Astrocyte (in vitro differentiated cells and primary cell): ENCODE measurements at regions not wholly inside any gene's neighbourhood (a gene's known extent, or its start where the extent isn't known, plus 50 kb on each side); places are given as distances from the start of the nearest gene placed in this dataset.

ENCODE experiments used
- DNase-seq: peaks from one replicate; pipeline ENCODE4 v3.0.0-alpha.2; 2010; ENCODE audit warnings: low read depth
- FAIRE-seq: peaks from 2 replicates; lab custom pipeline; 2011; peaks lifted over from hg19 to GRCh38; lab: Jason Lieb, UNC
- H2AFZ ChIP-seq: 2 replicates; pipeline ENCODE4 v1.6.0; 2012; ENCODE audit warnings: low read depth, low read length, inconsistent platforms
- H3K27ac ChIP-seq: 2 replicates; pipeline ENCODE4 v1.5.1; 2011; ENCODE audit warnings: low read depth, low read length, inconsistent platforms
- H3K27me3 ChIP-seq: 2 replicates; pipeline ENCODE4 v1.6.0; 2011; ENCODE audit warnings: low read length, inconsistent platforms; ENCODE audit not compliant: insufficient read depth
- H3K36me3 ChIP-seq: 2 replicates; pipeline ENCODE4 v1.5.1; 2011; ENCODE audit warnings: low read length, inconsistent platforms; ENCODE audit not compliant: insufficient read depth
- H3K4me1 ChIP-seq: 2 replicates; pipeline ENCODE4 v1.5.1; 2011; ENCODE audit warnings: low read length, inconsistent platforms; ENCODE audit not compliant: insufficient read depth
- H3K4me2 ChIP-seq: 2 replicates; pipeline ENCODE4 v1.6.0; 2012; ENCODE audit warnings: low read length, inconsistent platforms
- H3K4me3 ChIP-seq: 2 replicates; pipeline ENCODE4 v1.5.1; 2011; ENCODE audit warnings: low read depth, mild to moderate bottlenecking, low read length, inconsistent platforms; ENCODE audit not compliant: insufficient read depth
- H3K79me2 ChIP-seq: 2 replicates; pipeline ENCODE4 v1.6.0; 2012; ENCODE audit warnings: mild to moderate bottlenecking, low read length, inconsistent platforms; ENCODE audit not compliant: insufficient read depth
- H3K9ac ChIP-seq: 2 replicates; pipeline ENCODE4 v1.6.0; 2012; ENCODE audit warnings: mild to moderate bottlenecking, low read length, inconsistent platforms
- H3K9me3 ChIP-seq: 2 replicates; pipeline ENCODE4 v1.5.1; 2012; ENCODE audit warnings: low read depth, mild to moderate bottlenecking, low read length, inconsistent platforms; ENCODE audit not compliant: insufficient read depth
- H4K20me1 ChIP-seq: 2 replicates; pipeline ENCODE4 v1.6.0; 2012; ENCODE audit warnings: low read length, inconsistent platforms; ENCODE audit not compliant: insufficient read depth
- H3K27ac Mint-ChIP-seq: one replicate; pipeline ENCODE4 v1.8.0; 2021; ENCODE audit warnings: mild to moderate bottlenecking, mixed read lengths; ENCODE audit not compliant: unreplicated experiment
- H3K27me3 Mint-ChIP-seq: one replicate; pipeline ENCODE4 v1.8.0; 2021; ENCODE audit warnings: low read depth, mixed read lengths; ENCODE audit not compliant: unreplicated experiment
- H3K36me3 Mint-ChIP-seq: one replicate; pipeline ENCODE4 v1.8.0; 2021; ENCODE audit warnings: low read depth, mixed read lengths; ENCODE audit not compliant: unreplicated experiment
- H3K4me1 Mint-ChIP-seq: one replicate; pipeline ENCODE4 v1.8.0; 2021; ENCODE audit warnings: low read depth, mixed read lengths; ENCODE audit not compliant: unreplicated experiment
- H3K4me3 Mint-ChIP-seq: one replicate; pipeline ENCODE4 v1.8.0; 2021; ENCODE audit warnings: mild to moderate bottlenecking, moderate library complexity, mixed read lengths; ENCODE audit not compliant: unreplicated experiment
- H3K9me3 Mint-ChIP-seq: one replicate; pipeline ENCODE4 v1.8.0; 2021; ENCODE audit warnings: mild to moderate bottlenecking, mixed read lengths; ENCODE audit not compliant: unreplicated experiment
- EZH2 ChIP-seq: IDR thresholded peaks from 2 replicates; pipeline ENCODE4 v1.6.1; 2012; ENCODE audit warnings: mild to moderate bottlenecking, low read length, inconsistent platforms; ENCODE audit not compliant: insufficient read depth
- TF ChIP-seq, protein P1 (sequence below): IDR thresholded peaks from 2 replicates; pipeline ENCODE4 v1.5.1; 2011; ENCODE audit warnings: low read depth, mild to moderate bottlenecking, inconsistent platforms, low read length, moderate library complexity; ENCODE audit not compliant: insufficient read depth

DNA sequence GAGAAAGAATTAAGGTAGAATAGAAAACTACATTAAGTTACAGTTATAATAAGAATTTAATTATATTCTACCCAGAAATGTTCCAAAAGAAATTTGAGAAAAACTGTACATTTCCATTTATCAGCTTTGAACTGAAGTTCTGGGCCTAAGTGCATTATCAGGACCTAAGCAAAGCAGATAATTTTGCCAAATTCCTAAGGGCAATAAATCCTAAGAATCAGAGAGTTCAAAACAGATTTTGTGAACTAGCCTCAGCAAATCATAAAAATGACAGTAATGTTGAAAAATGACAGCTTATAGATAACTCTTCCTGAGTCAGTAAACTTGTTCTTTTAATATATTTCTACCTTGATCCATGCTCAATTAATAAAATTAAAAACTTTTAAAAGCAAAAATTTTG lies 662.1 kb upstream of the CDH9 start:
- no peak overlapping the region for H2AFZ ChIP-seq
- no peaks in the 10 kb centered on the region for H4K20me1 ChIP-seq
- no peak overlapping the region for H3K4me2 ChIP-seq
- no peak for DNase-seq
- H3K79me2 ChIP-seq, result no peaks in the 10 kb centered on the region
- no peak overlapping the region for H3K9ac ChIP-seq
- Mint-ChIP-seq H3K9me3 (no peaks in the 10 kb centered on the region), H3K4me1 (peaks cover 12% of the 10 kb centered on the region), H3K27me3 (no peaks in the 10 kb centered on the region), H3K36me3 (no peaks in the 10 kb centered on the region), H3K27ac (no peak overlapping the region), H3K4me3 (no peak overlapping the region)
- H3K27ac ChIP-seq, result no peak overlapping the region
- TF ChIP-seq, protein P1, sequence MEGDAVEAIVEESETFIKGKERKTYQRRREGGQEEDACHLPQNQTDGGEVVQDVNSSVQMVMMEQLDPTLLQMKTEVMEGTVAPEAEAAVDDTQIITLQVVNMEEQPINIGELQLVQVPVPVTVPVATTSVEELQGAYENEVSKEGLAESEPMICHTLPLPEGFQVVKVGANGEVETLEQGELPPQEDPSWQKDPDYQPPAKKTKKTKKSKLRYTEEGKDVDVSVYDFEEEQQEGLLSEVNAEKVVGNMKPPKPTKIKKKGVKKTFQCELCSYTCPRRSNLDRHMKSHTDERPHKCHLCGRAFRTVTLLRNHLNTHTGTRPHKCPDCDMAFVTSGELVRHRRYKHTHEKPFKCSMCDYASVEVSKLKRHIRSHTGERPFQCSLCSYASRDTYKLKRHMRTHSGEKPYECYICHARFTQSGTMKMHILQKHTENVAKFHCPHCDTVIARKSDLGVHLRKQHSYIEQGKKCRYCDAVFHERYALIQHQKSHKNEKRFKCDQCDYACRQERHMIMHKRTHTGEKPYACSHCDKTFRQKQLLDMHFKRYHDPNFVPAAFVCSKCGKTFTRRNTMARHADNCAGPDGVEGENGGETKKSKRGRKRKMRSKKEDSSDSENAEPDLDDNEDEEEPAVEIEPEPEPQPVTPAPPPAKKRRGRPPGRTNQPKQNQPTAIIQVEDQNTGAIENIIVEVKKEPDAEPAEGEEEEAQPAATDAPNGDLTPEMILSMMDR, result no peak
- no peak for TF ChIP-seq EZH2
- no peak overlapping the region for H3K4me3 ChIP-seq
- H3K36me3 ChIP-seq, result no peaks in the 10 kb centered on the region
- H3K27me3 ChIP-seq, result no peaks in the 10 kb centered on the region
- no peak for FAIRE-seq
- H3K4me1 ChIP-seq, result peaks cover 16% of the 10 kb centered on the region
- H3K9me3 ChIP-seq, result no peaks in the 10 kb centered on the region

DNA sequence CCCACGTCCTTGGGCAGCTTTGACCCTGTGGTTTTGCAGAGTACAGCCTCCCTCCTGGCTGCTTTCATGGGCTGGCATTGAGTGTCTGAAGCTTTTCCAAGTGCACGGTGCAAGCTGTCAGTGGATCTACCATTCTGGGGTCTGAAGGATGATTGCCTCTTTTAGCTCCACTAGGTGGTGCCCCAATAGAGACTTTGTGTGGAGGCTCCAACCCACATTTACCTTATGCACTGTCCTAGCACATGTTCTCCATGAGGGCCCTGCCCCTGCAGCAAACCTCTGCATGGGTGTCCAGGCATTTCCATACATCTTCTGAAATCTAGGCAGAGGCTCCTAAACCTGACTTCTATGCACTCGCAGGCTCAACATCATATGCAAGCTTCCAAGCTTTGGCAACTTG lies 644.2 kb upstream of the CDH9 start:
- no peak for FAIRE-seq
- TF ChIP-seq EZH2, result no peak
- TF ChIP-seq, protein P1, result no peak

DNA sequence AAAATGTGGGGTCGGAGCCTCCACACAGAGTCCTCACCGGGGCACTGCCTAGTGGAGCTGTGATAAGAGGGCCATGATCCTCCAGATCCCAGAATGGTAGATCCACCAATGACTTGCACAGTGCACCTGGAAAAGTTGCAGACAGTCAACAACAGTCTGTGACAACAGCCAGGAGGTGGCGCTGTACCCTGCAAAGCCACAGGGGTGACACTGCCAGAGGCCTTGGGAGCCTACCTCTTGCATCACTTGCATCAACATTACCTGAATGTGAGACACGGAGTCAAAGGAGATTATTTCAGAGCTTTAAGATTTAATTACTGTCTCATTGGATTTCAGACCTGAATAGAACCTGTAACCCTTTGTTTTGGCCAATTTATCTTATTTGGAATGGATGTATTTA lies 614.1 kb upstream of the CDH9 start:
- Histone ChIP-seq H3K36me3 (no peaks in the 10 kb centered on the region), H3K4me3 (no peak overlapping the region), H3K9ac (no peak overlapping the region), H2AFZ (no peak overlapping the region), H3K27me3 (no peaks in the 10 kb centered on the region), H3K4me2 (no peak overlapping the region), H3K4me1 (no peaks in the 10 kb centered on the region), H3K27ac (no peak overlapping the region), H3K79me2 (no peaks in the 10 kb centered on the region), H4K20me1 (no peaks in the 10 kb centered on the region), H3K9me3 (no peaks in the 10 kb centered on the region)
- TF ChIP-seq, protein P1, result no peak
- TF ChIP-seq EZH2, result no peak
- DNase-seq (no peak), FAIRE-seq (no peak)
- Mint-ChIP-seq H3K27me3 (no peaks in the 10 kb centered on the region), H3K36me3 (no peaks in the 10 kb centered on the region), H3K27ac (no peak overlapping the region), H3K4me1 (no peaks in the 10 kb centered on the region), H3K9me3 (no peaks in the 10 kb centered on the region), H3K4me3 (no peak overlapping the region)

More for the DNA sequence above, 644.2 kb upstream of the CDH9 start:
- H4K20me1 ChIP-seq, result no peaks in the 10 kb centered on the region
- Mint-ChIP-seq H3K27ac (no peak overlapping the region), H3K9me3 (peaks cover 10% of the 10 kb centered on the region), H3K36me3 (no peaks in the 10 kb centered on the region), H3K4me3 (no peak overlapping the region), H3K27me3 (no peaks in the 10 kb centered on the region), H3K4me1 (no peaks in the 10 kb centered on the region)
- no peak overlapping the region for H2AFZ ChIP-seq
- no peak overlapping the region for H3K9ac ChIP-seq
- H3K79me2 ChIP-seq, result no peaks in the 10 kb centered on the region
- no peaks in the 10 kb centered on the region for H3K36me3 ChIP-seq
- no peak overlapping the region for H3K4me2 ChIP-seq
- H3K4me1 ChIP-seq, result no peaks in the 10 kb centered on the region
- H3K27me3 ChIP-seq, result no peaks in the 10 kb centered on the region
- no peak overlapping the region for H3K27ac ChIP-seq
- DNase-seq, result no peak
- H3K9me3 ChIP-seq, result no peaks in the 10 kb centered on the region
- H3K4me3 ChIP-seq, result no peak overlapping the region
